A549 (cell line): ENCODE measurements at regions not wholly inside any gene's neighbourhood (a gene's known extent, or its start where the extent isn't known, plus 50 kb on each side); places are given as distances from the start of the nearest gene placed in this dataset.
A peak's percentile ranks its signal among the peaks of the same experiment; 100 is the strongest.

ENCODE experiments used
- ATAC-seq, 2 experiments: fragments of 200-7000 bp in 1 of 2; fragments of >200 bp in 1 of 2; cut with Nextera tagmentation in 1 of 2; cut with Tn5 transposase in 1 of 2; 3 replicates each; pipeline versions ENCODE4 v1.8.0 to v1.9.1; 2018 to 2020; ENCODE audit warnings: mild to moderate bottlenecking in 1 of 2, moderate library complexity in 1 of 2
- CTCF ChIA-PET: fragments of 300-600 bp; sonication (Branson Sonifier 250); formaldehyde crosslinking; extraction: SDS; loops from one replicate; lab custom pipeline; 2021; ENCODE audit warnings: antibody characterized with exemption, inconsistent platforms; lab: Yijun Ruan, JAX
- POLR2A ChIA-PET: fragments of 350-600 bp; formaldehyde crosslinking; extraction: SDS; loops from one replicate; lab custom pipeline; 2021; ENCODE audit warnings: antibody characterized with exemption, inconsistent platforms; lab: Yijun Ruan, JAX
- DNase-seq, 2 experiments: peaks; one replicate each; pipeline versions ENCODE4 v3.0.0 to v3.0.0-alpha.2; 2011 to 2016; ENCODE audit warnings: low read depth in 1 of 2, low spot score in 1 of 2
- FAIRE-seq: peaks from 2 replicates; lab custom pipeline; 2011; peaks lifted over from hg19 to GRCh38; lab: Jason Lieb, UNC
- H3K27ac ChIP-seq, 2 experiments: fragments of >200 bp; sonication (Bioruptor Twin); formaldehyde crosslinking; 3 replicates each; pipeline ENCODE4 v1.5.1; 2016 to 2017
- H3K4me1 ChIP-seq: fragments of >200 bp; sonication (Bioruptor Twin); formaldehyde crosslinking; 3 replicates; pipeline ENCODE4 v1.6.1; 2016
- H3K4me2 ChIP-seq: fragments of >200 bp; sonication (Bioruptor Twin); formaldehyde crosslinking; 3 replicates; pipeline ENCODE4 v1.6.1; 2016
- H3K4me3 ChIP-seq: fragments of >200 bp; sonication (Bioruptor Twin); formaldehyde crosslinking; 3 replicates; pipeline ENCODE4 v1.5.1; 2016
- H3K9me3 ChIP-seq: fragments of >200 bp; sonication (Bioruptor Twin); formaldehyde crosslinking; 3 replicates; pipeline ENCODE4 v1.6.1; 2016
- BCL3 ChIP-seq: fragments of >200 bp; sonication (Bioruptor Twin); formaldehyde crosslinking; IDR thresholded peaks from 3 replicates; pipeline ENCODE4 v1.6.1; 2016
- BHLHE40 ChIP-seq: IDR thresholded peaks from 2 replicates; pipeline ENCODE4 v1.6.1; 2012; ENCODE audit warnings: low read depth, low read length, inconsistent platforms
- CEBPB ChIP-seq, 2 experiments: fragments of >200 bp in 1 of 2; sonication (Bioruptor Twin) in 1 of 2; formaldehyde crosslinking in 1 of 2; IDR thresholded peaks; 2 replicates each; pipeline ENCODE4 v1.6.1; 2012 to 2016
- CHD2 ChIP-seq: fragments of 150-350 bp; IDR thresholded peaks from 2 replicates; pipeline ENCODE4 v1.6.1; 2014; ENCODE audit warnings: low read length; ENCODE audit not compliant: partially characterized antibody
- CHD4 ChIP-seq: fragments of 200-600 bp; sonication (generic); IDR thresholded peaks from 2 replicates; pipeline ENCODE4 v1.6.1; 2016; ENCODE audit warnings: antibody characterized with exemption, mild to moderate bottlenecking, borderline replicate concordance
- EHF ChIP-seq: fragments of 250-450 bp; sonication (Bioruptor Pico); IDR thresholded peaks from 2 replicates; pipeline ENCODE4 v1.5.0; 2020; ENCODE audit warnings: mild to moderate bottlenecking
- EHMT2 ChIP-seq: fragments of 200-600 bp; sonication (generic); IDR thresholded peaks from 2 replicates; pipeline ENCODE4 v1.6.1; 2016; ENCODE audit warnings: antibody characterized with exemption, low read depth, mild to moderate bottlenecking, moderate library complexity
- EP300 ChIP-seq, 2 experiments: fragments of >200 bp; sonication (Bioruptor Twin); formaldehyde crosslinking; IDR thresholded peaks; 2 replicates in 1 of 2; 3 replicates in 1 of 2; pipeline ENCODE4 v1.6.1; 2016 to 2017
- ESRRA ChIP-seq: fragments of 150-350 bp; IDR thresholded peaks from 2 replicates; pipeline ENCODE4 v1.6.1; 2014; ENCODE audit warnings: mild to moderate bottlenecking, low read length, borderline replicate concordance
- FOXS1 ChIP-seq: fragments of 250-450 bp; sonication (Bioruptor Pico); IDR thresholded peaks from 2 replicates; pipeline ENCODE4 v1.5.0; 2020; ENCODE audit warnings: mild to moderate bottlenecking, moderate library complexity
- GATA3 ChIP-seq: IDR thresholded peaks from 2 replicates; pipeline ENCODE4 v1.6.1; 2012; ENCODE audit warnings: borderline replicate concordance
- HDAC2 ChIP-seq: fragments of 200-600 bp; sonication (generic); IDR thresholded peaks from 2 replicates; pipeline ENCODE4 v1.6.1; 2016
- HES2 ChIP-seq: fragments of >200 bp; sonication (Bioruptor Twin); formaldehyde crosslinking; IDR thresholded peaks from 2 replicates; pipeline ENCODE4 v1.6.1; 2016
- HMGXB4 ChIP-seq: fragments of 250-450 bp; sonication (Bioruptor Pico); IDR thresholded peaks from 2 replicates; pipeline ENCODE4 v1.5.0; 2021; ENCODE audit warnings: mild to moderate bottlenecking, moderate library complexity, borderline replicate concordance
- HOXB5 ChIP-seq: fragments of 250-450 bp; sonication (Bioruptor Pico); IDR thresholded peaks from 2 replicates; pipeline ENCODE4 v1.5.0; 2020; ENCODE audit warnings: mild to moderate bottlenecking, moderate library complexity
- JUN ChIP-seq, 2 experiments: fragments of >200 bp; sonication (Bioruptor Twin); formaldehyde crosslinking; IDR thresholded peaks; 2 replicates in 1 of 2; 3 replicates in 1 of 2; pipeline ENCODE4 v1.6.1; 2016 to 2017
- KDM5A ChIP-seq: fragments of 200-600 bp; sonication (generic); IDR thresholded peaks from 2 replicates; pipeline ENCODE4 v1.6.1; 2016; ENCODE audit warnings: antibody characterized with exemption, mild to moderate bottlenecking
- NR3C1 ChIP-seq: fragments of >200 bp; sonication (Bioruptor Twin); formaldehyde crosslinking; IDR thresholded peaks from 3 replicates; pipeline ENCODE4 v1.6.1; 2017
- POLR2A ChIP-seq: IDR thresholded peaks from 2 replicates; pipeline ENCODE4 v1.6.1; 2012; ENCODE audit warnings: mild to moderate bottlenecking, low read length
- RFX5 ChIP-seq: fragments of 450-650 bp; IDR thresholded peaks from 2 replicates; pipeline ENCODE4 v1.7.1; 2014; ENCODE audit warnings: antibody characterized with exemption, mild to moderate bottlenecking, moderate library complexity
- RNF2 ChIP-seq: fragments of 200-600 bp; sonication (generic); IDR thresholded peaks from 2 replicates; pipeline ENCODE4 v1.6.1; 2016; ENCODE audit warnings: low read depth, mild to moderate bottlenecking, antibody characterized with exemption, moderate library complexity, borderline replicate concordance
- SMC3 ChIP-seq: fragments of >200 bp; sonication (Bioruptor Twin); formaldehyde crosslinking; IDR thresholded peaks from 3 replicates; pipeline ENCODE4 v1.6.1; 2018; ENCODE audit warnings: inconsistent platforms
- SREBF2 ChIP-seq: fragments of 450-650 bp; IDR thresholded peaks from 2 replicates; pipeline ENCODE4 v1.6.1; 2014; ENCODE audit warnings: mild to moderate bottlenecking, moderate library complexity
- ZC3H11A ChIP-seq: fragments of 450-650 bp; IDR thresholded peaks from 2 replicates; pipeline ENCODE4 v1.6.1; 2014; ENCODE audit warnings: antibody characterized with exemption, mild to moderate bottlenecking
- ZFP36 ChIP-seq: fragments of 450-650 bp; IDR thresholded peaks from 2 replicates; pipeline ENCODE4 v1.6.1; 2014; ENCODE audit warnings: borderline replicate concordance; ENCODE audit not compliant: partially characterized antibody
- ZNF302 ChIP-seq: fragments of 250-450 bp; sonication (Bioruptor Pico); IDR thresholded peaks from 2 replicates; pipeline ENCODE4 v1.9.0; 2021; ENCODE audit warnings: inconsistent platforms, mild to moderate bottlenecking, moderate library complexity
- ZSCAN20 ChIP-seq: fragments of 250-450 bp; sonication (Bioruptor Pico); IDR thresholded peaks from 2 replicates; pipeline ENCODE4 v1.8.0; 2022; ENCODE audit warnings: mild to moderate bottlenecking, moderate library complexity
- WGBS: methylation state at CpG from one replicate; pipeline ENCODE4 v1.1.6; 2017; ENCODE audit errors: missing lambda C conversion rate; 5-methylcytosine and 5-hydroxymethylcytosine counted together
- TF ChIP-seq, protein P1 (sequence below): fragments of 250-450 bp; sonication (Bioruptor Pico); IDR thresholded peaks from 2 replicates; pipeline ENCODE4 v1.5.0; 2020; ENCODE audit warnings: low read depth, mild to moderate bottlenecking, moderate library complexity
- TF ChIP-seq, protein P2 (sequence below): fragments of 150-350 bp; IDR thresholded peaks from 2 replicates; pipeline ENCODE4 v1.6.1; 2014; ENCODE audit warnings: low read depth, mild to moderate bottlenecking, low read length
- TF ChIP-seq, protein P3 (sequence below): fragments of 450-650 bp; IDR thresholded peaks from 2 replicates; pipeline ENCODE4 v1.6.1; 2014; ENCODE audit warnings: antibody characterized with exemption

DNA sequence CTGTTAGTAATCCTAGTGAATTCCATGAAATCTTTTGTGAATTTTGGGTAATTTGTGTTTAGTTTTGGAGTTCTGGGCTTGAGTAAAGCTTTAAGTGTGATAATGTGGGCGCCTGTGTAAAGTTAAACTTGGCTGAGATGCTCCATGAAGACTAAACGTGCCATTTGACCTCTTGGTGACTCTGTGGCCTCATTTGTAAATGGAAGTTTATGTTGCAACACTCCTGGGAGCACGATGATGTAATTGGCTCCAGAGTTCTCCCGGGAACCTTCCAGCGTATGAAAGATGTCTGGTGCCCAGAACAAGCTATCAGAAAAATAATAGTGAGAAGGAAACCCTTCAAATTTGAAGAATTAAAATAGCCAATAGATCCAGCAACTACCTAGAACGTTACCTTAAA, 981.2 kb downstream of the TLE4 start:
- POLR2A ChIA-PET, result no interaction called here
- H3K4me2 ChIP-seq, result no peak overlapping the region
- under 1% methylated on average over 6 of the region's 6 CpGs for WGBS
- H3K9me3 ChIP-seq, result no peaks in the 10 kb centered on the region
- H3K27ac ChIP-seq, result no peak overlapping the region
- H3K4me1 ChIP-seq, result no peaks in the 10 kb centered on the region
- H3K4me3 ChIP-seq, result no peak overlapping the region
- TF ChIP-seq CEBPB (IDR thresholded peaks at IDR 0.05), result peak; percentile 29 to 51; a peak in 3 of 4 replicates
- no peak for TF ChIP-seq EHMT2
- ATAC-seq (no peak), DNase-seq (peak in 1 of 2 experiments; percentile 1), FAIRE-seq (no peak)
- CTCF ChIA-PET, result interaction anchor here (0.7 kb wide), 1 partner anchor 36 kb away, joined by 3 read pairs; no protein-coding TSS in a partner anchor

- CTCF ChIA-PET, result no interaction called here
These were observed 978.4 kb downstream of the TLE4 start for GRCh38 chr9:80550181-80550580.

DNA sequence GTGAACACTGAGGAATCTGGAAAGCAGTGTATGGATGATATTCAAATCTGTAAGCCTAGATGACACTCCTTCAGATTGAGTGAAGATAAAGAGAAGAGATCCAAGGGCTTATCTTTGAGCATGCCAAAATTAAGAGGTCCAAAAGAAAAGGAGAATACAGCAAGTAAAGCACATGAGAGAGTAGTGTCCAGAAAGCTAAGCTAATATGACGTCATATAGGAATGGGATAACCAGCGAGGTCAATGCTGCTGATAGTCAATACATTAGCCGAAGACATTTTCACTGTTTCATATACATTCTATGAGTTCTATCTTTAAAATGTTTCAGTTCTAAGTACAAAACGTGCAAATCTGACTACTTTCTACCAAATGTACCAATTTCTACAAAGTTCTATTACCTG, 975.8 kb downstream of the TLE4 start:
- Histone ChIP-seq H3K9me3 (no peaks in the 10 kb centered on the region), H3K4me1 (no peaks in the 10 kb centered on the region), H3K27ac (no peak overlapping the region), H3K4me2 (no peak overlapping the region), H3K4me3 (no peak overlapping the region)
- DNase-seq (no peak), ATAC-seq (no peak), FAIRE-seq (no peak)
- WGBS, result 25% methylated on average over 4 of the region's 4 CpGs
- ChIA-PET CTCF (no interaction called here), POLR2A (no interaction called here)
- TF ChIP-seq GATA3, result no peak
- no peak for TF ChIP-seq CHD4
- no peak for TF ChIP-seq BCL3
- TF ChIP-seq, protein P1, sequence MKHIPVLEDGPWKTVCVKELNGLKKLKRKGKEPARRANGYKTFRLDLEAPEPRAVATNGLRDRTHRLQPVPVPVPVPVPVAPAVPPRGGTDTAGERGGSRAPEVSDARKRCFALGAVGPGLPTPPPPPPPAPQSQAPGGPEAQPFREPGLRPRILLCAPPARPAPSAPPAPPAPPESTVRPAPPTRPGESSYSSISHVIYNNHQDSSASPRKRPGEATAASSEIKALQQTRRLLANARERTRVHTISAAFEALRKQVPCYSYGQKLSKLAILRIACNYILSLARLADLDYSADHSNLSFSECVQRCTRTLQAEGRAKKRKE (CRISPR knock-in tag), result no peak
- TF ChIP-seq POLR2A, result no peak
- no peak for TF ChIP-seq EP300 (IDR thresholded peaks at IDR 0.05)
- TF ChIP-seq HDAC2, result no peak
- no peak for TF ChIP-seq ESRRA
- TF ChIP-seq KDM5A, result no peak
- no peak for TF ChIP-seq JUN (IDR thresholded peaks at IDR 0.05)
- TF ChIP-seq ZNF302, result no peak
- no peak for TF ChIP-seq CHD2
- no peak for TF ChIP-seq ZC3H11A
- TF ChIP-seq, protein P2, sequence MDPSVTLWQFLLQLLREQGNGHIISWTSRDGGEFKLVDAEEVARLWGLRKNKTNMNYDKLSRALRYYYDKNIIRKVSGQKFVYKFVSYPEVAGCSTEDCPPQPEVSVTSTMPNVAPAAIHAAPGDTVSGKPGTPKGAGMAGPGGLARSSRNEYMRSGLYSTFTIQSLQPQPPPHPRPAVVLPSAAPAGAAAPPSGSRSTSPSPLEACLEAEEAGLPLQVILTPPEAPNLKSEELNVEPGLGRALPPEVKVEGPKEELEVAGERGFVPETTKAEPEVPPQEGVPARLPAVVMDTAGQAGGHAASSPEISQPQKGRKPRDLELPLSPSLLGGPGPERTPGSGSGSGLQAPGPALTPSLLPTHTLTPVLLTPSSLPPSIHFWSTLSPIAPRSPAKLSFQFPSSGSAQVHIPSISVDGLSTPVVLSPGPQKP, result no peak
- TF ChIP-seq HES2, result no peak
- no peak for TF ChIP-seq ZSCAN20 (CRISPR knock-in tag)
- no peak for TF ChIP-seq RFX5
- TF ChIP-seq FOXS1, result no peak
- no peak for TF ChIP-seq BHLHE40

More at GRCh38 chr9:80550181-80550580, 978.4 kb downstream of the TLE4 start:
- Histone ChIP-seq H3K9me3 (no peaks in the 10 kb centered on the region), H3K27ac (no peak overlapping the region), H3K4me2 (no peak overlapping the region), H3K4me1 (no peaks in the 10 kb centered on the region), H3K4me3 (no peak overlapping the region)
- DNase-seq (no peak), FAIRE-seq (no peak), ATAC-seq (no peak)
- TF ChIP-seq RNF2 (no peak), SREBF2 (no peak), SMC3 (no peak), KDM5A (no peak), HMGXB4 (CRISPR knock-in tag) (no peak), NR3C1 (no peak), ZNF302 (no peak), ZFP36 (no peak), HOXB5 (CRISPR knock-in tag) (no peak), EHF (no peak)
- TF ChIP-seq, protein P2, result no peak
- TF ChIP-seq, protein P3, sequence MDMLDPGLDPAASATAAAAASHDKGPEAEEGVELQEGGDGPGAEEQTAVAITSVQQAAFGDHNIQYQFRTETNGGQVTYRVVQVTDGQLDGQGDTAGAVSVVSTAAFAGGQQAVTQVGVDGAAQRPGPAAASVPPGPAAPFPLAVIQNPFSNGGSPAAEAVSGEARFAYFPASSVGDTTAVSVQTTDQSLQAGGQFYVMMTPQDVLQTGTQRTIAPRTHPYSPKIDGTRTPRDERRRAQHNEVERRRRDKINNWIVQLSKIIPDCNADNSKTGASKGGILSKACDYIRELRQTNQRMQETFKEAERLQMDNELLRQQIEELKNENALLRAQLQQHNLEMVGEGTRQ, result no peak
- POLR2A ChIA-PET, result interaction anchor here (0.6 kb wide), 1 partner anchor 1139 kb away, joined by 3 read pairs; the partner anchor contains the start of gene TLE1
